WI38 (cell line): ENCODE measurements at regions not wholly inside any gene's neighbourhood (a gene's known extent, or its start where the extent isn't known, plus 50 kb on each side); places are given as distances from the start of the nearest gene placed in this dataset.

ENCODE experiments used
- H3K4me3 ChIP-seq: 2 replicates; pipeline ENCODE4 v1.5.1; 2011; ENCODE audit warnings: low read depth, mild to moderate bottlenecking, control low read depth, low read length
- TF ChIP-seq, protein P1 (sequence below): IDR thresholded peaks from 2 replicates; pipeline ENCODE4 v1.5.1; 2012; ENCODE audit warnings: low read depth, mild to moderate bottlenecking, control low read depth, low read length

- TF ChIP-seq, protein P1, sequence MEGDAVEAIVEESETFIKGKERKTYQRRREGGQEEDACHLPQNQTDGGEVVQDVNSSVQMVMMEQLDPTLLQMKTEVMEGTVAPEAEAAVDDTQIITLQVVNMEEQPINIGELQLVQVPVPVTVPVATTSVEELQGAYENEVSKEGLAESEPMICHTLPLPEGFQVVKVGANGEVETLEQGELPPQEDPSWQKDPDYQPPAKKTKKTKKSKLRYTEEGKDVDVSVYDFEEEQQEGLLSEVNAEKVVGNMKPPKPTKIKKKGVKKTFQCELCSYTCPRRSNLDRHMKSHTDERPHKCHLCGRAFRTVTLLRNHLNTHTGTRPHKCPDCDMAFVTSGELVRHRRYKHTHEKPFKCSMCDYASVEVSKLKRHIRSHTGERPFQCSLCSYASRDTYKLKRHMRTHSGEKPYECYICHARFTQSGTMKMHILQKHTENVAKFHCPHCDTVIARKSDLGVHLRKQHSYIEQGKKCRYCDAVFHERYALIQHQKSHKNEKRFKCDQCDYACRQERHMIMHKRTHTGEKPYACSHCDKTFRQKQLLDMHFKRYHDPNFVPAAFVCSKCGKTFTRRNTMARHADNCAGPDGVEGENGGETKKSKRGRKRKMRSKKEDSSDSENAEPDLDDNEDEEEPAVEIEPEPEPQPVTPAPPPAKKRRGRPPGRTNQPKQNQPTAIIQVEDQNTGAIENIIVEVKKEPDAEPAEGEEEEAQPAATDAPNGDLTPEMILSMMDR, result no peak
- H3K4me3 ChIP-seq, result no peak overlapping the region
Observed at GRCh38 chr12:127903146-127903545, 363.8 kb upstream of the TMEM132C start.

- TF ChIP-seq, protein P1, result no peak
Observed at GRCh38 chr12:127909041-127909440, 357.9 kb upstream of the TMEM132C start.

GRCh38 chr12:127911291-127911690, 355.7 kb upstream of the TMEM132C start:
- TF ChIP-seq, protein P1, result no peak
- no peak overlapping the region for H3K4me3 ChIP-seq

More at GRCh38 chr12:127909041-127909440, 357.9 kb upstream of the TMEM132C start:
- no peak overlapping the region for H3K4me3 ChIP-seq

DNA sequence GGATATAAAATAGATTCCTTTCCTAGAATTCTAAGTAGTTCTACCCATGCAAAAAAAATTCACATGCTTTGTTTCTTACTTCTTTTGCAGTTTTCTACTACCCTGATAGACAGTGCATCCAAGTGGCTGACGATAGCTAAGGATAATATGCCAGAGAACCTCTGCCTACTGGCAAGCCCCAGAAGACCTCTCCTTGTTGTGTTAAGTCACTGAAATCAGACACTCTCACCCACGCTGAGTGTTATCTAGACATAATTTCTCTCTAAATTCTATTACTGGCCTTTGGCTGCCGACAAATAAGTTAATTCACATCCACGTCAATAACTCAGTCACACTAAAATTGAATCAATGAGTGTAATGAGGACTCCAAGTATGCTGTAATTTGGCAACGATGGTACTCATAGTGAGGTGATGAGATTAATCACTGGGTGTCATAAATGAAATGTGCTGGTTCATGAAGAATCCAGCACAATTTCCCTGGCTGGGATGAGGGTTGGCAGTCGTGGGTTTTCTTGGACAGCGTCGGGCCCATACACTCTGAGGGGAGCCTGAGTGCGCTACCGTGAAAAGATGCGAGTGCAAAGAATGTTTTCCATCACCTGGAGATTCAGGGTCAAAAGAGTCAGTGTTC, 354.8 kb upstream of the TMEM132C start:
- no peak overlapping the region for H3K4me3 ChIP-seq
- TF ChIP-seq, protein P1, result no peak

- H3K4me3 ChIP-seq, result no peak overlapping the region
- TF ChIP-seq, protein P1, result no peak
Observed at GRCh38 chr12:127923501-127923900, 343.5 kb upstream of the TMEM132C start.

GRCh38 chr12:127925971-127926370, 341.0 kb upstream of the TMEM132C start:
- H3K4me3 ChIP-seq, result no peak overlapping the region
- TF ChIP-seq, protein P1, result no peak

DNA sequence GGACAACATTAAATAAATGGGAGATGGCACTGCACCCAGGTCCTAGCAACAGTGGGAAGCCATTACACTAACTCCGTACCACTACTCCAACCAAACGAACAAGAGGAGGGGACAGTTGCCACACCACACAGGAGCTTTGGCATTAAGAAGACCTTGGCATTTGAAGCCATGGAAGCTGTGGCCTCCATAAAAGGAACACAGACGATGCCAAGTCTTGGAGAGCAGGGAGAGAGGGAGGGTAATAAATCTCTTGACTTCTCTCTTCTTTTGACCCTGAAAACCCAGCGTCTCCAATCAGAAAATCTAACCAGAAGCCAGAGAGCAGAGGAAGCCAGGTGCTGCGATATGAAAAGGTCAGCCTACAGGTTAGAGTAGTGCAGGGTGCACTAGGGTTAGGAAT, 338.8 kb upstream of the TMEM132C start:
- H3K4me3 ChIP-seq, result no peak overlapping the region
- TF ChIP-seq, protein P1, result no peak
